ENCODE measurements at regions not wholly inside any gene's neighbourhood (a gene's known extent, or its start where the extent isn't known, plus 50 kb on each side); places are given as distances from the start of the nearest gene placed in this dataset.
A peak's percentile ranks its signal among the peaks of the same experiment; 100 is the strongest.

- TF ChIP-seq USF2 (IDR thresholded peaks at IDR 0.05) (no peak), POLR2A (IDR thresholded peaks at IDR 0.05; ENCODE audit: low read length) (no peak), MAX (IDR thresholded peaks at IDR 0.05) (0 out of 2 replicates have a peak, but pooled peaks have one; percentile 15)
These were observed 60.8 kb upstream of the TMC1 start for GRCh38 chr9:72460342-72461312.
